ENCODE measurements at regions not wholly inside any gene's neighbourhood (a gene's known extent, or its start where the extent isn't known, plus 50 kb on each side); places are given as distances from the start of the nearest gene placed in this dataset.

GRCh38 chr17:77877646-77878355, 80.7 kb upstream of the TNRC6C start (continued):
- TF ChIP-seq, protein P1, sequence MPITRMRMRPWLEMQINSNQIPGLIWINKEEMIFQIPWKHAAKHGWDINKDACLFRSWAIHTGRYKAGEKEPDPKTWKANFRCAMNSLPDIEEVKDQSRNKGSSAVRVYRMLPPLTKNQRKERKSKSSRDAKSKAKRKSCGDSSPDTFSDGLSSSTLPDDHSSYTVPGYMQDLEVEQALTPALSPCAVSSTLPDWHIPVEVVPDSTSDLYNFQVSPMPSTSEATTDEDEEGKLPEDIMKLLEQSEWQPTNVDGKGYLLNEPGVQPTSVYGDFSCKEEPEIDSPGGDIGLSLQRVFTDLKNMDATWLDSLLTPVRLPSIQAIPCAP (CRISPR knock-in tag; IDR thresholded peaks at IDR 0.05), result no peak
- no peak for TF ChIP-seq TCF7 (CRISPR knock-in tag; IDR thresholded peaks at IDR 0.05; ENCODE audit: low read depth)
- TF ChIP-seq NFE2L1 (CRISPR knock-in tag; IDR thresholded peaks at IDR 0.05), result no peak

DNA sequence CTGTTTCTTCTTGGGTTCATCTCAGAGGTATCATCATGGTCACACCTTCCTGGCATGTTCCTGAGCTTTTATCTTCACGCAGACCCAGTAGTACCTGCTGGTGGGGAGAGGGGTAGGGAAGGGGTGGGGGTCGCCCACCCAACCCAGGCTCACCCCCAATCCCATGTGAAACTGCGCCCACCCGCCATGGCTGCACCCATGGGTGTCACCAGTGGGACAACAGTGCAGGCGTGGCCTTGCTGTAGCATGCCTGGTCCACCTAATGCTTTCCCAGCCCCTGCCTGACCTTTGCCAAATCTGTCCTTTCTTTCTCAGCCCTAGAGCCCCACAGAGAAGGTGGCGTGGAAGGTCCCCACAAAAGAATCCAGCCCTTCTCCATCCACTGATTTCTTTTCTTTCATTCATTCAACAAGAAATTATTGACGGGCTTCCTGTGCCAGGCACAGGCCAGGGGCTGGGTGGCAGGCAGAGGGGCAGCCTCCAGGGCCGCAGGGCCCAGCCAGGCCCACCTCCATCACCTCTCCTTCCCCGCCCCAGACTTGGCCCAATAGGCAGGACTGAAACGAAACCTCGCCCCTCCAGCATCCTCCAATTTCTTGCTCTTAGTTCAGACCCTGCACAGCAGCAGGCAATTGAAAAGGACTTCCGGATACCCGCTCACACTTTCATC, 79.1 kb upstream of the TNRC6C start:
- peaks cover 20% of the 10 kb centered on the region for H3K4me1 Mint-ChIP-seq
- DNase-seq (ENCODE audit: low spot score) (no peak), ATAC-seq (no peak)
- no peak overlapping the region for H3K4me3 Mint-ChIP-seq
- peaks cover 15% of the 10 kb centered on the region for H3K9me3 Mint-ChIP-seq
- peaks cover 10% of the 10 kb centered on the region for H3K27me3 Mint-ChIP-seq (ENCODE audit: low read depth)
- POLR2A ChIA-PET, result no interaction called here
- H3K36me3 Mint-ChIP-seq, result peaks cover 11% of the 10 kb centered on the region
- CTCF ChIA-PET, result interaction anchor here (2.3 kb wide), 1 partner anchor 13 kb away, joined by 13 read pairs; no protein-coding TSS in a partner anchor
- H3K27ac Mint-ChIP-seq, result no peak overlapping the region
- TF ChIP-seq, protein P2, sequence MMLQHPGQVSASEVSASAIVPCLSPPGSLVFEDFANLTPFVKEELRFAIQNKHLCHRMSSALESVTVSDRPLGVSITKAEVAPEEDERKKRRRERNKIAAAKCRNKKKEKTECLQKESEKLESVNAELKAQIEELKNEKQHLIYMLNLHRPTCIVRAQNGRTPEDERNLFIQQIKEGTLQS (CRISPR knock-in tag; conservative IDR thresholded peaks at IDR 0.05), result no peak
- TF ChIP-seq USF1 (CRISPR knock-in tag; IDR thresholded peaks at IDR 0.05), result no peak
- TF ChIP-seq, protein P1 (CRISPR knock-in tag; IDR thresholded peaks at IDR 0.05), result no peak
- no peak for TF ChIP-seq SMAD4 (CRISPR knock-in tag; IDR thresholded peaks at IDR 0.05)
- no peak for TF ChIP-seq CREM (CRISPR knock-in tag; IDR thresholded peaks at IDR 0.05)
- TF ChIP-seq SOX15 (CRISPR knock-in tag; IDR thresholded peaks at IDR 0.05), result no peak
- no peak for TF ChIP-seq ETV6 (CRISPR knock-in tag; IDR thresholded peaks at IDR 0.05)
- TF ChIP-seq MYBL2 (CRISPR knock-in tag; IDR thresholded peaks at IDR 0.05), result no peak
- TF ChIP-seq NFE2L1 (CRISPR knock-in tag; IDR thresholded peaks at IDR 0.05), result no peak
- TF ChIP-seq ZNF138 (CRISPR knock-in tag; conservative IDR thresholded peaks at IDR 0.05), result no peak
- TF ChIP-seq EMX1 (CRISPR knock-in tag; IDR thresholded peaks at IDR 0.05), result no peak

DNA sequence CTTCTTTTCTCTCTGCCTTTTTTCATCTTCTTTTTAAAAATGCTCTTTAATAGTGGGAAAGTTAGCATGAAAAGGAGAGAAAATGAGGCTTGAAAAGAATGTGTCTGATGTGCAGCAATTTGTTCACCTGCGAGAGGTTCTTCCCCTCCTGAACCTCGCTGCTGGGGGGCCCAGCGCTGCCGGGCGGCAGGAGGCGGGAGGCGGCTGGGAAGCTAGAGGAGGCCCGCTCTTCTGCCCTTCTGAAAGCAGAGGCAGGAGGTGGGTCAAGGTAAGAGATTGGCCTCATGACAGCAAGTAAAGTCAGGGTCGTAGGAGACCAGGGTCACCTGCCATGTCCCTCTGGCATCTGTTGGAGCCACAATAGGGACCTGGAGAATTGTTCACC, 78.6 kb upstream of the TNRC6C start:
- ATAC-seq (no peak), DNase-seq (ENCODE audit: low spot score) (no peak)
- Mint-ChIP-seq H3K4me3 (no peak overlapping the region), H3K36me3 (peaks cover 11% of the 10 kb centered on the region), H3K9me3 (peaks cover 15% of the 10 kb centered on the region), H3K4me1 (peaks cover 16% of the 10 kb centered on the region), H3K27ac (no peak overlapping the region), H3K27me3 (ENCODE audit: low read depth) (peaks cover 10% of the 10 kb centered on the region)
- POLR2A ChIA-PET, result no interaction called here
- CTCF ChIA-PET, result interaction anchor here (3.2 kb wide), 1 partner anchor 13 kb away, joined by 29 read pairs; no protein-coding TSS in a partner anchor
- TF ChIP-seq ZNF138 (CRISPR knock-in tag; conservative IDR thresholded peaks at IDR 0.05), result no peak
- TF ChIP-seq, protein P3, sequence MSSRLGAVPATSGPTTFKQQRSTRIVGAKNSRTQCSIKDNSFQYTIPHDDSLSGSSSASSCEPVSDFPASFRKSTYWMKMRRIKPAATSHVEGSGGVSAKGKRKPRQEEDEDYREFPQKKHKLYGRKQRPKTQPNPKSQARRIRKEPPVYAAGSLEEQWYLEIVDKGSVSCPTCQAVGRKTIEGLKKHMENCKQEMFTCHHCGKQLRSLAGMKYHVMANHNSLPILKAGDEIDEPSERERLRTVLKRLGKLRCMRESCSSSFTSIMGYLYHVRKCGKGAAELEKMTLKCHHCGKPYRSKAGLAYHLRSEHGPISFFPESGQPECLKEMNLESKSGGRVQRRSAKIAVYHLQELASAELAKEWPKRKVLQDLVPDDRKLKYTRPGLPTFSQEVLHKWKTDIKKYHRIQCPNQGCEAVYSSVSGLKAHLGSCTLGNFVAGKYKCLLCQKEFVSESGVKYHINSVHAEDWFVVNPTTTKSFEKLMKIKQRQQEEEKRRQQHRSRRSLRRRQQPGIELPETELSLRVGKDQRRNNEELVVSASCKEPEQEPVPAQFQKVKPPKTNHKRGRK (CRISPR knock-in tag; IDR thresholded peaks at IDR 0.05; ENCODE audit: borderline replicate concordance), result no peak
- no peak for TF ChIP-seq ZNF219 (CRISPR knock-in tag; IDR thresholded peaks at IDR 0.05; ENCODE audit: borderline replicate concordance)
- no peak for TF ChIP-seq SP1 (CRISPR knock-in tag; conservative IDR thresholded peaks at IDR 0.05)
- no peak for TF ChIP-seq ZBTB43 (CRISPR knock-in tag; IDR thresholded peaks at IDR 0.05)
- TF ChIP-seq AR (CRISPR knock-in tag; IDR thresholded peaks at IDR 0.05), result no peak
- TF ChIP-seq ZNF317 (CRISPR knock-in tag; IDR thresholded peaks at IDR 0.05; ENCODE audit: borderline replicate concordance, low read depth), result no peak
- TF ChIP-seq PRRX2 (CRISPR knock-in tag; IDR thresholded peaks at IDR 0.05), result no peak
- TF ChIP-seq FOXK1 (CRISPR knock-in tag; IDR thresholded peaks at IDR 0.05), result no peak
- no peak for TF ChIP-seq NFE2L1 (CRISPR knock-in tag; IDR thresholded peaks at IDR 0.05)
- TF ChIP-seq TEAD1 (CRISPR knock-in tag; IDR thresholded peaks at IDR 0.05), result no peak
- no peak for TF ChIP-seq FOXJ3 (CRISPR knock-in tag; IDR thresholded peaks at IDR 0.05; ENCODE audit: borderline replicate concordance)
- TF ChIP-seq JUN (CRISPR knock-in tag; IDR thresholded peaks at IDR 0.05), result no peak

All from WTC11 (cell line).